ENCODE measurements at regions not wholly inside any gene's neighbourhood (a gene's known extent, or its start where the extent isn't known, plus 50 kb on each side); places are given as distances from the start of the nearest gene placed in this dataset.

- no peak for DNase-seq
Observed at GRCh38 chr1:105641407-105641806, 1415.1 kb upstream of the PRMT6 start.

- no peak for DNase-seq
Observed at GRCh38 chr1:105652109-105652508, 1404.4 kb upstream of the PRMT6 start.

- no peak for DNase-seq
Observed at GRCh38 chr1:105655032-105655431, 1401.4 kb upstream of the PRMT6 start.

- no peak for DNase-seq
Observed at GRCh38 chr1:105664495-105664894, 1392.0 kb upstream of the PRMT6 start.

GRCh38 chr1:105678334-105678733 lies 1378.1 kb upstream of the PRMT6 start:
- no peak for DNase-seq

GRCh38 chr1:105684714-105685113 lies 1371.8 kb upstream of the PRMT6 start:
- DNase-seq = no peak

GRCh38 chr1:105686026-105686425 lies 1370.4 kb upstream of the PRMT6 start:
- no peak for DNase-seq

GRCh38 chr1:105686874-105687690 lies 1369.4 kb upstream of the PRMT6 start:
- DNase-seq = no peak

GRCh38 chr1:105700723-105701122 lies 1355.8 kb upstream of the PRMT6 start:
- DNase-seq = no peak

GRCh38 chr1:105724286-105724685 lies 1332.2 kb upstream of the PRMT6 start:
- DNase-seq = no peak

- no peak for DNase-seq
Observed at GRCh38 chr1:105730701-105731100, 1325.8 kb upstream of the PRMT6 start.

- no peak for DNase-seq
Observed at GRCh38 chr1:105736349-105736748, 1320.1 kb upstream of the PRMT6 start.

GRCh38 chr1:105779727-105780126 lies 1276.7 kb upstream of the PRMT6 start:
- no peak for DNase-seq

GRCh38 chr1:105785021-105785420 lies 1271.5 kb upstream of the PRMT6 start:
- no peak for DNase-seq

- DNase-seq = no peak
Observed at GRCh38 chr1:105793536-105794146, 1262.8 kb upstream of the PRMT6 start.

- DNase-seq = no peak
Observed at GRCh38 chr1:105795741-105796140, 1260.7 kb upstream of the PRMT6 start.

GRCh38 chr1:105830571-105831146 lies 1225.8 kb upstream of the PRMT6 start:
- no peak for DNase-seq

GRCh38 chr1:105838071-105838470 lies 1218.4 kb upstream of the PRMT6 start:
- no peak for DNase-seq

- no peak for DNase-seq
Observed at GRCh38 chr1:105865546-105865945, 1190.9 kb upstream of the PRMT6 start.

- no peak for DNase-seq
Observed at GRCh38 chr1:105872817-105873216, 1183.7 kb upstream of the PRMT6 start.

GRCh38 chr1:105874621-105875020 lies 1181.9 kb upstream of the PRMT6 start:
- no peak for DNase-seq

- no peak for DNase-seq
Observed at GRCh38 chr1:105886309-105886708, 1170.2 kb upstream of the PRMT6 start.

GRCh38 chr1:105891308-105891707 lies 1165.2 kb upstream of the PRMT6 start:
- no peak for DNase-seq

- DNase-seq = no peak
Observed at GRCh38 chr1:105894006-105894405, 1162.5 kb upstream of the PRMT6 start.
